ENCODE measurements at regions not wholly inside any gene's neighbourhood (a gene's known extent, or its start where the extent isn't known, plus 50 kb on each side); places are given as distances from the start of the nearest gene placed in this dataset.

DNA sequence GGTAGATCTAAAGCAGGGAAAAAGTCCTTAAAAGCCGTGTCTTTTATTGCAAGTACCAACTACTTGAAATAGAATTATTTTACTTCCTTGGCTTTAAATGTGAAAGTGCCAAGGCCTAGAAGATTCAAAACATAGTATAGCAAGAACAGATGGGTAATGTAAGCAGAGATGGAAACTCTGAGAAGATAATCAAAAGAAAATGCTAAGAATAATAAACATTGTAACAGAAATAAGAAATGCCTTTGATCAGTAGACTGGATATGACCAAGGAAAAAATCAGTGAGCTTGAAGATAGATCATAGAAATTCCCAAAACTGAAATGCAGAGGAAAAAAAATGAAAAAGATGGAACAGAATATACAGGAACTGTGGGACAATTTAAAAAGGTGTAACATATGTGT, 113.1 kb downstream of the BLID start:
- no peak for TF ChIP-seq CTCF (IDR thresholded peaks at IDR 0.05)
- TF ChIP-seq POLR2A (IDR thresholded peaks at IDR 0.05): no peak

Measured in Peyer's patch (tissue), 4 donors.